ENCODE measurements at regions not wholly inside any gene's neighbourhood (a gene's known extent, or its start where the extent isn't known, plus 50 kb on each side); places are given as distances from the start of the nearest gene placed in this dataset.

- no peak for TF ChIP-seq CTCF (conservative IDR thresholded peaks at IDR 0.05; ENCODE audit: low read depth, low read length)
- no peak for TF ChIP-seq EZH2 (IDR thresholded peaks at IDR 0.05; ENCODE audit: low read length, unreplicated experiment)
Measured at GRCh38 chr7:79681454-79681853, 228.0 kb upstream of the MAGI2 start.

Measured in PC-3 (cell line).